Peyer's patch (tissue), 4 donors: ENCODE measurements at regions not wholly inside any gene's neighbourhood (a gene's known extent, or its start where the extent isn't known, plus 50 kb on each side); places are given as distances from the start of the nearest gene placed in this dataset.

Experiments
- POLR2A ChIP-seq, 2 donors: fragments of 450-650 bp; IDR thresholded peaks; one replicate each; pipeline ENCODE4 v1.5.1; 2017; ENCODE audit warnings: antibody characterized with exemption in 2 of 2, mild to moderate bottlenecking in 2 of 2, moderate library complexity in 2 of 2
- TF ChIP-seq, protein P1 (sequence below), 6 experiments: fragments of 450-650 bp in 4 of 6; fragments of 200-600 bp in 2 of 6; sonication (generic) in 1 of 6; IDR thresholded peaks; one replicate each; pipeline ENCODE4 v1.5.1; 2017 to 2019; ENCODE audit warnings: antibody characterized with exemption in 6 of 6, mild to moderate bottlenecking in 3 of 6, moderate library complexity in 1 of 6

DNA sequence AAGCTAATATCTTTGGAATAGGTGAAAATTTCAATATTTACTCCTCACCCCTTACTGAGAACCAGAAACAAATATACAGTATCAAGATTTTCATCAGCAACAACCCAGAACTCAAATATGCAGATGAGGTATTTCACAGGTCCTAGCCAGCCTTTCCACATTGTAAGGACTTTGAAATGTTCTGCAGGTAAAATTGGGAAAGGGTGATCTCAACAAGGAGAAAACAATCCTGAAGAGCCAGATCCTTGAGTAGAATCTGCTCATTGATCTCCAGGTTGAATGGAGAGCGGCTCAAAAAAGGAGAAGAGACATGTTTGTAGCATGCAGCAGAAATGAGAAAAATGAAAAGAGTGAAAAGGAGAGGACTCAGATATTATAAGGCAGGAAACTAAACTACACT, 493.3 kb upstream of the NAALADL2 start:
- no peak for TF ChIP-seq POLR2A (IDR thresholded peaks at IDR 0.05)
- TF ChIP-seq, protein P1, sequence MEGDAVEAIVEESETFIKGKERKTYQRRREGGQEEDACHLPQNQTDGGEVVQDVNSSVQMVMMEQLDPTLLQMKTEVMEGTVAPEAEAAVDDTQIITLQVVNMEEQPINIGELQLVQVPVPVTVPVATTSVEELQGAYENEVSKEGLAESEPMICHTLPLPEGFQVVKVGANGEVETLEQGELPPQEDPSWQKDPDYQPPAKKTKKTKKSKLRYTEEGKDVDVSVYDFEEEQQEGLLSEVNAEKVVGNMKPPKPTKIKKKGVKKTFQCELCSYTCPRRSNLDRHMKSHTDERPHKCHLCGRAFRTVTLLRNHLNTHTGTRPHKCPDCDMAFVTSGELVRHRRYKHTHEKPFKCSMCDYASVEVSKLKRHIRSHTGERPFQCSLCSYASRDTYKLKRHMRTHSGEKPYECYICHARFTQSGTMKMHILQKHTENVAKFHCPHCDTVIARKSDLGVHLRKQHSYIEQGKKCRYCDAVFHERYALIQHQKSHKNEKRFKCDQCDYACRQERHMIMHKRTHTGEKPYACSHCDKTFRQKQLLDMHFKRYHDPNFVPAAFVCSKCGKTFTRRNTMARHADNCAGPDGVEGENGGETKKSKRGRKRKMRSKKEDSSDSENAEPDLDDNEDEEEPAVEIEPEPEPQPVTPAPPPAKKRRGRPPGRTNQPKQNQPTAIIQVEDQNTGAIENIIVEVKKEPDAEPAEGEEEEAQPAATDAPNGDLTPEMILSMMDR (IDR thresholded peaks at IDR 0.05) = no peak
